Fibroblast of villous mesenchyme (primary cell): ENCODE measurements at regions not wholly inside any gene's neighbourhood (a gene's known extent, or its start where the extent isn't known, plus 50 kb on each side); places are given as distances from the start of the nearest gene placed in this dataset.

Experiments
- DNase-seq: peaks from one replicate; pipeline ENCODE4 v3.0.0-alpha.2; 2010; ENCODE audit warnings: low read depth
- H3K4me3 ChIP-seq: 2 replicates; pipeline ENCODE4 v1.5.1; 2011; ENCODE audit warnings: low read depth, mild to moderate bottlenecking, low read length
- TF ChIP-seq, protein P1 (sequence below): IDR thresholded peaks from 2 replicates; pipeline ENCODE4 v1.5.1; 2012; ENCODE audit warnings: low read depth, mild to moderate bottlenecking, low read length; ENCODE audit not compliant: insufficient read depth

- no peak overlapping the region for H3K4me3 ChIP-seq
- no peak for DNase-seq
- TF ChIP-seq, protein P1, sequence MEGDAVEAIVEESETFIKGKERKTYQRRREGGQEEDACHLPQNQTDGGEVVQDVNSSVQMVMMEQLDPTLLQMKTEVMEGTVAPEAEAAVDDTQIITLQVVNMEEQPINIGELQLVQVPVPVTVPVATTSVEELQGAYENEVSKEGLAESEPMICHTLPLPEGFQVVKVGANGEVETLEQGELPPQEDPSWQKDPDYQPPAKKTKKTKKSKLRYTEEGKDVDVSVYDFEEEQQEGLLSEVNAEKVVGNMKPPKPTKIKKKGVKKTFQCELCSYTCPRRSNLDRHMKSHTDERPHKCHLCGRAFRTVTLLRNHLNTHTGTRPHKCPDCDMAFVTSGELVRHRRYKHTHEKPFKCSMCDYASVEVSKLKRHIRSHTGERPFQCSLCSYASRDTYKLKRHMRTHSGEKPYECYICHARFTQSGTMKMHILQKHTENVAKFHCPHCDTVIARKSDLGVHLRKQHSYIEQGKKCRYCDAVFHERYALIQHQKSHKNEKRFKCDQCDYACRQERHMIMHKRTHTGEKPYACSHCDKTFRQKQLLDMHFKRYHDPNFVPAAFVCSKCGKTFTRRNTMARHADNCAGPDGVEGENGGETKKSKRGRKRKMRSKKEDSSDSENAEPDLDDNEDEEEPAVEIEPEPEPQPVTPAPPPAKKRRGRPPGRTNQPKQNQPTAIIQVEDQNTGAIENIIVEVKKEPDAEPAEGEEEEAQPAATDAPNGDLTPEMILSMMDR: no peak
Observed at GRCh38 chr1:30819244-30819571, 61.6 kb upstream of the LAPTM5 start.

GRCh38 chr1:30818568-30819243 lies 61.1 kb upstream of the LAPTM5 start:
- no peak overlapping the region for H3K4me3 ChIP-seq
- DNase-seq: peak; percentile 71
- TF ChIP-seq, protein P1: no peak

DNA sequence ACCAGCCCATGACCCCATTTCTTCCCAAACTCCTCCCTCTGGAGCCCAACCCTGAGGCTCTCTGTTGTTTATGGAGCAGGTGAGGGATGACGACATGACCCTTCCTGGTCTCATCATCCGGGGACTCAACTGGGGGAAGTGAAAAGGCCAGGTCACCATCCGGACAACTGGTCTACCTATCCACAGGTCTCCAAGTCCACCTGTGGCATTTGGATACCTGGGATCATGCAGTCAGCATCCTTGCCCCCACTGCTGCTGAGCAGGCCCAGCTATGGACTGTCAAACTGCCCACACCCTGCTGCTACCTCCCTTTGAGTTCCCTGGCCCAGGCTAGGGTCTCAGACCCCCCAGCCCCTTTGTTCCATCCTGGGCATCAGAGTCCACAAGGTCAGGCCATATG lies 60.0 kb upstream of the LAPTM5 start:
- H3K4me3 ChIP-seq: no peak overlapping the region
- TF ChIP-seq, protein P1: no peak
- no peak for DNase-seq

GRCh38 chr1:30817077-30817438 lies 59.5 kb upstream of the LAPTM5 start:
- TF ChIP-seq, protein P1: no peak
- H3K4me3 ChIP-seq: no peak overlapping the region
- no peak for DNase-seq

DNA sequence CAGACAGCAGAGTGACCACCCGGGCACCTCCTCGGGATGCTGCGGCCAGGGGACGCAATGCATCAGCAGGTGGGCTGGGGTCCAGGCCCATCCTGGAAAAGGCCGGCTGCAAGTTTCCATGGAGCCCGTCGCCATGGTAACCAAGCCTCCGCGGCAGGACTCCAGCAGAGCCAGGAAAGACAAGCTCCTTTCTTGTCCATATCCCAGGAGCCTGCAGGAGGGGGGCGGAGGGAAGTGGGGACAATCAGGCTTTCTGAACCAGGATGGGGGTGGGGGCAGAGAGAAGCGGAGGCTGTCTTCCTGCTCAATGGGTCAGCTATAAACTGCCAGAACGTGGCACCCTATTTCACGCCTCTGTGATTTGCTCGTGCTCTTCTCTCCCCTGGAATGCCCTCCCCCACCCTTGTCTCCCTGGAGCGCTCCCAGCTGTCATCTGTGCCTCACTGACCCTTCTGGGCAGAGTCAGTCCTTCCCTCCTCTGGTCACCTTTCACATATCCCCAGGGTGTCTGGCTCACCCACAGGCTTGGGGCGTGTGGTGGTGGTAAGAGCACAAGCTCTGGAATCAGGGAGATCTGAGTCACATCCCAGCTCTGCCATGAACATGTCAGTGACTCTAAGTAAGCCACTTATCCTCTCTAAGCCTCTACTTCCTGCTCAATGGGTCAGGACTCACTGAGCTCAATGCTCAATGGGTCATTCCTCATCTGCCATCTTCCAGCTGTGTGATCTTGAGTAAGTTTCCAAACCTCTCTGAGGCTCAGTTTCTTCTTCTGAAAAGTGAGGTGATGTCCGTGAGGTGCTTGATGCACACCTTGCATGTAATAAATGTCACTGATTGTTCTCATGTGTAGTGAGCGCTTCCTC lies 58.9 kb upstream of the LAPTM5 start:
- no peak overlapping the region for H3K4me3 ChIP-seq
- peak; percentile 93 for DNase-seq
- TF ChIP-seq, protein P1: no peak

GRCh38 chr1:30815556-30815955 lies 58.0 kb upstream of the LAPTM5 start:
- no peak overlapping the region for H3K4me3 ChIP-seq
- TF ChIP-seq, protein P1: no peak
- no peak for DNase-seq
